ENCODE measurements at regions not wholly inside any gene's neighbourhood (a gene's known extent, or its start where the extent isn't known, plus 50 kb on each side); places are given as distances from the start of the nearest gene placed in this dataset.

GRCh38 chr10:28049286-28049685 lies 50.4 kb upstream of the ODAD2 start:
- no peak overlapping the region for H3K27ac ChIP-seq (ENCODE audit: low read length)
- H3F3A ChIP-seq (ENCODE audit: insufficient read depth, low read length, poor library complexity, severe bottlenecking), result no peaks in the 10 kb centered on the region
- H3K9me2 ChIP-seq (ENCODE audit: insufficient read depth, low read length), result no peaks in the 10 kb centered on the region
- no peaks in the 10 kb centered on the region for H3K9me3 ChIP-seq (ENCODE audit: low read length)
- no peak overlapping the region for H3K4me2 ChIP-seq (ENCODE audit: low read length)
- H3K4me3 ChIP-seq (ENCODE audit: low read length), result no peak overlapping the region
- H2AFZ ChIP-seq (ENCODE audit: low read depth, low read length), result no peak overlapping the region
- H3K36me3 ChIP-seq (ENCODE audit: insufficient read depth, low read length), result no peaks in the 10 kb centered on the region
- H3K27me3 ChIP-seq (ENCODE audit: insufficient read depth, low read depth, low read length), result no peaks in the 10 kb centered on the region
- TF ChIP-seq EP300 (conservative IDR thresholded peaks at IDR 0.05; ENCODE audit: poor library complexity, severe bottlenecking), result no peak
- TF ChIP-seq EZH2 (IDR thresholded peaks at IDR 0.05; ENCODE audit: borderline replicate concordance, insufficient read depth, low read length, poor library complexity, severe bottlenecking), result no peak
- TF ChIP-seq, protein P1, sequence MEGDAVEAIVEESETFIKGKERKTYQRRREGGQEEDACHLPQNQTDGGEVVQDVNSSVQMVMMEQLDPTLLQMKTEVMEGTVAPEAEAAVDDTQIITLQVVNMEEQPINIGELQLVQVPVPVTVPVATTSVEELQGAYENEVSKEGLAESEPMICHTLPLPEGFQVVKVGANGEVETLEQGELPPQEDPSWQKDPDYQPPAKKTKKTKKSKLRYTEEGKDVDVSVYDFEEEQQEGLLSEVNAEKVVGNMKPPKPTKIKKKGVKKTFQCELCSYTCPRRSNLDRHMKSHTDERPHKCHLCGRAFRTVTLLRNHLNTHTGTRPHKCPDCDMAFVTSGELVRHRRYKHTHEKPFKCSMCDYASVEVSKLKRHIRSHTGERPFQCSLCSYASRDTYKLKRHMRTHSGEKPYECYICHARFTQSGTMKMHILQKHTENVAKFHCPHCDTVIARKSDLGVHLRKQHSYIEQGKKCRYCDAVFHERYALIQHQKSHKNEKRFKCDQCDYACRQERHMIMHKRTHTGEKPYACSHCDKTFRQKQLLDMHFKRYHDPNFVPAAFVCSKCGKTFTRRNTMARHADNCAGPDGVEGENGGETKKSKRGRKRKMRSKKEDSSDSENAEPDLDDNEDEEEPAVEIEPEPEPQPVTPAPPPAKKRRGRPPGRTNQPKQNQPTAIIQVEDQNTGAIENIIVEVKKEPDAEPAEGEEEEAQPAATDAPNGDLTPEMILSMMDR (IDR thresholded peaks at IDR 0.05; ENCODE audit: poor library complexity, severe bottlenecking), result no peak
- no peak for TF ChIP-seq RAD21 (conservative IDR thresholded peaks at IDR 0.05)
- TF ChIP-seq REST (IDR thresholded peaks at IDR 0.05; ENCODE audit: borderline replicate concordance), result no peak
- TF ChIP-seq MXI1 (conservative IDR thresholded peaks at IDR 0.05; ENCODE audit: poor library complexity, severe bottlenecking), result no peak
- no peak for TF ChIP-seq SMC3 (conservative IDR thresholded peaks at IDR 0.05; ENCODE audit: poor library complexity)
- no peak for TF ChIP-seq POLR2AphosphoS5 (IDR thresholded peaks at IDR 0.05)
- H4K20me1 ChIP-seq (ENCODE audit: insufficient read depth), result no peaks in the 10 kb centered on the region
- H3K79me2 ChIP-seq (replicated peaks; ENCODE audit: insufficient read depth, low read length), result no peaks in the 10 kb centered on the region
- H3K9ac ChIP-seq (ENCODE audit: low read length), result no peak overlapping the region

Data from neural cell (in vitro differentiated cells).